ENCODE measurements at regions not wholly inside any gene's neighbourhood (a gene's known extent, or its start where the extent isn't known, plus 50 kb on each side); places are given as distances from the start of the nearest gene placed in this dataset.
"Not testable (repeated sequence)": the region's sequence is repeated elsewhere in the genome, so short reads cannot be mapped to it uniquely, and the experiment has no call there.

DNA sequence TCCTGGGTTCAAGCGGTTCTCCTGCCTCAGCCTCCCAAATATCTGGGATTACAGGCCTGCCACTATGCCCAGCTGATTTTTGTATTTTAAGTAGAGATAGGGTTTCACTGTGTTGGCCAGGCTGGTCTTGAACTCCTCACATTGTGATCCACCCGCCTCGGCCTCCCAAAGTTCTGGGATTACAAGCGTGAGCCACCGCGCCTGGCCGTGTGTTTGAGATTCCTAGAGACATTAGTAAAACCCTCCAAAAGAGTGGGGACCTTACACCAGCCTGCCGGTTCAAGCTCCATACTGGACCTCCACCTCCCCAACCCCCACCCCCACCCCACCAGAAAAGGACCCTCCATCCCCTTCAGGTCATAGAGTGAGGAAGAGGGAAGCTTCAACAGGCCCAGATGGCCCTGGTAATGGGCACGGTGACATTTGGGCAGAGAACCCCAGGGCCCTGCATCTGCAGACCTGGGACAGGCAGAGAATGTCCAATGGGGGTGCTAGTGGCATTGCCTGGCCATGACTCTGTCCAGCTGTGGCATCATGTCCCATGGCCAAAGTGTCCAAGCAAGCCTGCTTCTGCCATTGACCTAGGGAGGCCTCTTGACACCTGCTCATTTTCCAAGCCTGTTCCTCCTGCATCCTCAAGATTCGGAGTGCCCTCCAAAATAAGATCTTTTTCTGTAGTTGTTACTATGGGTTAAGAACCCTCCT, 108.9 kb upstream of the KLF13 start:
- no peak for DNase-seq (ENCODE audit: low read depth)

DNA sequence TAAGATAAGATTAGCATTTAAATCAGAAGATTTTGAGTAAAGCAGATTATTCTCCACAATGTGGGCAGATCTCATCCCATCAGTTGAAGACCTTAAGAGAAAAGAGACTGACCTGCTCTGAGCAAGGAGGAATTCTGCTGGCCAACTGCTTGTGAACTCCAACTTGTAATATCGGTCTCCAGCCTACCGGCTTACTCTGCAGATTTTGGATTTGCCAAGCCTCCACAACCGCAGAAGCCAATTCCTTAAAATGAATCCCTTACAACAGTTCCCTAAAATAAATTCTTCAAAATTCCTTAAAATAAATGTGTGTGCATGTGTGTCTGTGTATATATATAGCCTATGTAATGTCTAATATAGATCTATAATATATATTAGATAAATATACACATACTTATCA, 107.4 kb upstream of the KLF13 start:
- DNase-seq (ENCODE audit: low read depth), result no peak

DNA sequence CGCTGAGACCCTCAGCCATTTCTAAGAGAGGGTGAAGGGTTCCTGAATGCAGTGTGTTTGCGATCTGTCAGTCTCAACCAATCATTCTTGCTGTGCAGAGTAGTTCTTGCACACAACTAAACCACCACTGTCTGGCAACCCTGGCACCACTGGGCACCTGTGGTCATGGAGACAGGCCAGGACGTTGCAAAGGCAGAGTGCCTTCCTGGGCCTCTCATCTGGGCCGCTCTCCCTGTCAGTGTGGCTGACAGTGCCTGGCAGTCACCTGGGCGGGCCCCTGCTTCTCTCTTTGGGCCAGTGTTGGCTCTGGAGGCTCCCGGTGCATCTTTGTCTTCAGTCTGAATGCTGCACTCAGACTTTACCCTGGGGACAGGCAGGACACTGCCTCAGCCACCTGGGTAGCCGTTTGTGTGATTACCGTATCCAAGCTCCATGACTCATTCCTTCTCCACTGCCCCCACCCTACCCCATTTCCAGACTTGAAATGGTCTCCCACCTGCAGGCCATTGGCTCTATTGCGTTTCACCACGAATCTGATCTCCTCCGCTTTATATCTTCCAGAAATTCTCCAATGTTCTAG, 104.6 kb upstream of the KLF13 start:
- DNase-seq (ENCODE audit: low read depth), result no peak

DNA sequence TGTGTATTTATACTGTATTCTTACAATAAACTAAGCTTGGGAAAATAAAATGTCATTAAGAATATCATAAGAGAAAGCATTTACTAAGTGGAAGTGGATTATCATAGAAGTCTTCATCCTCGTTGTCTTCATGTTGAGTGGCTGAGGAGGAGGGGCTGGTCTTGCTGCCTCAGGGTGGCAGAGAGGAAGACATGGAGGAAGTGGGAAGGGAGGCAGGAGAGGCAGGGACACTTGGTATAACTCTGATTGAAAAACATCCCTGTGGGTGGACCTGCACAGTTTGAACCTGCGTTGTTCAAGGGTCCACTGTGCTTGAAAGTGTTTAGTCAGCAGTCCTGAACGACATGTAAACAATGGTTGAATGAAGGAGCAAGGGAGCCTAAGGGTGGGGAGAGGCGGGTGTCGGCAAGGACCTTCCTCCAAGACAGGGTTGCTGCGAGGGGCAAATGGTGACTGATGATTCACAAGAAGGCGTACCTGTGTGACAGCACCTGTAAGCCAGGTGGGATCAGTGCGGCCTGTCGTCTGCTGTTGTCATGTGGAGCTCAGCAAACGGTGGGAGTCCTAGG, 103.8 kb upstream of the KLF13 start:
- no peak for DNase-seq (ENCODE audit: low read depth)

DNA sequence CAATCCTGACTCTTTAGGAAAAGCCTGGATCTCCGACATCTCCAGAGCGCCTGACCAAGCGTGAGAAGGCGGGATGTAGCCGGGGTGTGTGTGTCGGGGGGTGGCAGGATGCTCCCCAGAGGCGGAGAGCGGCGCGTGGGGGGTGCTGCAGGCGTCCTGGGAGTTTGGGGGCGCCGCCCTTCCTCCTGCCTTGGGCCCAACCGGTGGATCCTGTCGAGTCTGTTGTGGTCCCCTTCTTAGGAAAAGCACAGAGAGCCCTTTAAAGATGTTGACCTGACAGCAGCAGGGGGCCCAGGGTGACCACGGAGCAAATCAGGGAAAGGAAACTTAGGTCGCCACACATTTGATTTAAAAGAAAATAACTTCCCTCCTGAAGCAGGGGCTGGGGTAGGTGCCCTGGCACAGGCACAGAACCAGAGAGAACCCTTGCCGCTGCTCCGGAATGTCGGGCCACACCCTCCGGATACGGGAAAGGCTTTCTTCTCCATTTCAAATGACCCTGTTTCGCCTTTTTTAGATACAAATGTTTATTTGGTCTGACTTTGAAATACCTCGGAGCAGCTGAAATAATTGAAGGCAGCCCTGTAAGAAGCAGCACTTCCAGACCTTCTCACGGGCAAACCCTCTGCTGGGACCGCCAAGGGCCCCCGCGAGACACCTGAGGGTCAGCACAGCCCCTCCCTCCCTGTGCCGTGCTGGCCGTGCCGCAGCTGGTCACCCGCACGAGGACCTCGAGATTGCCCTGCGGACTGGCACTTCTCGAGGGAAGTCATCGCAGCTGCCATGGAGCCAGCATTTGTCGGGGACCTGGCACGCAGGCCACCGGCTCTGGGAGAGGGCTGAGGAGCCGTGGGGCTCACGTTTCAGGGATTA, 102.9 kb upstream of the KLF13 start:
- no peak for DNase-seq (ENCODE audit: low read depth)

DNA sequence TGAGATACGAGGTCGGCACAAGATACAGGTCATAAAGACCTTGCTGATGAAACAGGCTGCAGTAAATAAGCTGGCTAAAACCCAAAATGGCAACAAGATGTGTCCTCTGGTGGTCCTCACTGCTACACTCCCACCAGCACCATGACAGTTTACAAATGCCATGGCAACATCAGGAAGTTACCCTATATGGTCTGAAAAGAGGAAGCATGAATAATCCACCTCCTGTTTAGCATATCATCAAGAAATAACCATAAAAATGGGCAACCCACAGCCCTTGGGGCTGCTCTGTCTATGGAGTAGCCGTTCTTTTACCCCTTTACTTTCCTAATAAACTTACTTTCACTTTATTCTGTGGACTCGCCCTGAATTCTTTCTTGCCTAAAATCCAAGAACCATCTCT, 102.0 kb upstream of the KLF13 start:
- not testable (repeated sequence) for DNase-seq (ENCODE audit: low read depth)

DNA sequence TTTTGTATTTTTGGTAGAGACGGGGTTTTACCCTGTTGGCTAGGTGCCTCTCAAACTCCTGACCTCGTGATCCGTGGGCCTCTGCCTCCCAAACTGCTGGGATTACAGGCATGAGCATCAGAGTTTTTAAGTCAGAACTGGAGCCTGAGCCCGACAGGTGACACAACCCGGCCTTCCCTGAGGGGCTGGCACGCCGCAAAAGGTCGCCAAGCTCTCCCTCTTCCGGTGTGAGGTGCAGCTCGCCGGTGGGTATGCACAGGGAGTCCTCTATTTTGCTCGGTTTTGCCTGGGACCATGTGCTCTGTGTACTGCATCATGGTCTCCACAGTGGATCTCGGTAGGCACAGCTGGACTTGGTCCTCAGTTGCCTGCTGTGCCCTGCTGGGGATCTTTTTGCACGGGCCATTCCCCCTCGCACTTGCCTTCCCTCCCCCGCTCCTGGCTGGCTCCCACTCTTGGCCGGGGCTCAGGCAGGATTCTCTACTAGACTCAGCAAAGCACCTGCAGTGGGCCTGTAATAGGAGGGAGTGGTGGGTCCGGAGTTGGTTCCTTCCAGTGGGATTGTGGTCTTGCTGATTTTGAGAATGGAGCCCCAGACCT, 101.2 kb upstream of the KLF13 start:
- DNase-seq (ENCODE audit: low read depth), result no peak

DNA sequence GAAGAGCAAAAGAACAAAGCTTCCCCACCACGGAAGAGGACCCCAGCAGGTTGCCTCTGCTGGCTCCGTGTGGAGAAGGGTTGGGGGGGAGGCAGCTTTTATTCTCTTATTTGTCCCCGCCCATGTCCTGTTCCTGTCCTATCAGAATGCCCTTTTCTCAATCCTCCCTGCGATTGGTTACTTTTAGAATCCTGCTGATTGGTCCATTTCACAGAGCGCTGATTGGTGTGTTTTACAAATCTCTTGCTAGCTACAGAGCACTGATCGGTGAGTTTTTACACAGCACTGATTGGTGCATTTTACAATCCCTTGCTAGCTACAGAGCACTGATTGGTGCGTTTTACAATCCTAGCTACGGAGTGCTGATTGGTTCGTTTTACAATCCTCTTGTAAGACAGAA, 100.6 kb upstream of the KLF13 start:
- no peak for DNase-seq (ENCODE audit: low read depth)

DNA sequence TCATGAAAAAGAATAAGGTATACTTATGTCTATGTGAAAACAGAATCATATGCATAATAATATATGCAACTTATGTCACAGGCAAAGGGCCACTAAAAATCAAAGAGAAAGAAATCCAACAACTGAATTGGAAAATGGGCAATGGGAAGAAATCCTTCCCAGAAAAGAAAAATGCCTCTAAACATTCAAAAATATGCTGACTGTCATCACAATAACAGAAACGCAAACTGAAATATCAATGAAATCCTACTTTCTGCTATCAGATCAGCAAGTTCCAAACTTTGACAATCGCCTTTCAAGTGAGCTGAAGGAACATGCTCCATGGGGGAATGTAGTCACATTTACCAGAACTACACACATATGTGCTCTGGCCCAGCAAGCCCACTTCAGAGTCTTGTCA, 99.4 kb upstream of the KLF13 start:
- DNase-seq (ENCODE audit: low read depth), result no peak

DNA sequence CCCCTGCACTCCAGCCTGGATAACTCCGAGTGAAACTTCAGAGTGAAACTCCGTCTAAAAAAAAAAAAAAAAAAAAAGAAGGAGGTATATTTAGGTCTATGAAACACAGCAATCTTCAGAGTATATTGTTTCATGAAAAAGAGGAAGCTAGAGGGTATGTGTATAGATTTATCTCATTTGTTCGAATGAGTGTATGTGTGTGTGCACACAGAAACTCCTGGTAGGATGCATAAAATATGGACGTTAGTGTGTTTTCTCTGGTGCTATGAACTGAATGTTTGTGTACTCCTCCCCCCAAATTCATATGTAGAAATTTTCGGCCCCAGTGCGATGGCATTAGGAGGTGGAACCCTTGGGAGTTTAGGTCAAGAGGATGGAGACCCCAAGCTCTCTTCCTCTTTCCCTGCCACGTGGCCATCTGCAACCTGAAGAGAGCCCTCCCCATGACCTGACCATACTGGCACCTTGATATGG, 98.6 kb upstream of the KLF13 start:
- DNase-seq (ENCODE audit: low read depth), result no peak

DNA sequence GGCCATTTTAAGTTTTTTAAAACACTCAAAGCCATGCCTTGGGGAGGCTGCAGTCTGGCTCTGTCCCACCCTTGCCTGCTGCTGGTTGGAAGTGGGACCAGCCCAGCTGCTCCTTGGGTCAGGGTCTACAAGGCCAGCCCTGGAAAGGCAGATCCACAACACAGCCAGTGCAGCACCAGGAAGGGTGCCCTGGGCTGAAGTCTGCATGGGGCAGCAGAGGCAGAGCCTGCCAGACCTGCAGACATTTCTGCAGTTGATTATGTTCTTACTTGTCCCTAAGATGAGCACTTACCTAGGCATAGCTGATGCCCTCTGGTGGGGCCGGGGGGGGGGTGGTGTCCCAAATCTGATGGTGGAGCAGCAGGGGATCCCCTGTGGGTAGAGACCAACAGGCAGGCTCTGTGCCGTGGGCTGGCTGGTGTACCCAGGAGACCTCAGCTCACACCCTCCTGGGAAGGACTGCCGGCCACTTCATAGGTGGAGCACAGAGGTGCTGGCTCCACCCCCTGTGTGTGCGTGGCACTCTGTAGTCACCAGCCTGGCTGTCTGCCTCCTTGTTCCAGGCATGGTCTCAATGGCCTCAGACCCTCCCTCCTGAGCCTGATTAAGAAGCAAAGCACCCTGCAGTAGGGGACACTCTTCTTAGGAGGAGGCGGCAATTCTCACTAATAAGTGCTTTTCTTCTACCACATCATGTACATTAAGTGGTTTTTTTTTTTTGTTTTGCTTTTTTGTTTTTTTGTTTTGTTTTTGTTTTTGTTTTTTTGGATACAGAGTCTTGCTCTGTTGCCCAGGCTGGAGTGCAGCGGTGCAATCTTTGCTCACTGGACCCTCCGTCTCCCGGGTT, 97.4 kb upstream of the KLF13 start:
- no peak for DNase-seq (ENCODE audit: low read depth)

DNA sequence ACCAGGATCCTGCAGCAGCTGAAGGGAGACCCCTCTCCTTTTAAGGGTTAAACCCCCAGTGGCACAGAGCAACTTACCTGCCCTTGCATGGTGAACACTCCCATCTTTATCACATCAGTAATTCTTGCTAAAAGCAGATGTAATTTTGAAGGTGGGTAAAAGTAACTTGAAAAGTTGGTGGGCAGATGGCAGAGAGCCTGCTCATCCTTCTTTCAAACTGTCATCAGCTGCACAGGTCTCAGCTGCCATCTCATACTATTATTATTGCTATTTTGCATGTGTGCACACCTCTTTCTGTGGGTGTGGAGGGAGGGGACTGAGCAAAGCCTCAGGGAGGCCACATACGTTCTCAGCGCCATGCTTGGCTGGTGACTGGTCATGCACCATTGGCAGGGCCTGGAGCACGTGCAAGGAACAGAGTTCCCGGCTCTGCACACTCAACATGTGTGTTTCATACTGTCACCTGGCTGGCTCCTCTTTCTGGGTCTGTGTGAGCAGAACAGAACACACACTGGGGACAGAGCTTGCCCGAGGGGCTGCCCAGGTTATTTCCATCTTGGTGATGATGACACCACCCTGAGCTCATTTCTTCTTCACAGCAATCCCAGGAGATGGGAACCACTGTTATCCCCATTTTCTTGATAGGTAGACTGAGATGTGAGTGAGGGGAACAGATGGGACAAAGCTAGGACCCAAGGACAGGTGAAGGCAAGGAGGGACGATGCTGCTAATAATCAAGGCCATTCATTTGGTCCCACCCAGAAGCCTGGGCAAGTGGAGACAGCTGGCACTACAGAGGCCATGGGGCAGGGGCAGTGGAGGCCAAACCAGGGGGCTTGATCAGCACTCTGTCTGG, 95.8 kb upstream of the KLF13 start:
- DNase-seq (ENCODE audit: low read depth), result no peak

DNA sequence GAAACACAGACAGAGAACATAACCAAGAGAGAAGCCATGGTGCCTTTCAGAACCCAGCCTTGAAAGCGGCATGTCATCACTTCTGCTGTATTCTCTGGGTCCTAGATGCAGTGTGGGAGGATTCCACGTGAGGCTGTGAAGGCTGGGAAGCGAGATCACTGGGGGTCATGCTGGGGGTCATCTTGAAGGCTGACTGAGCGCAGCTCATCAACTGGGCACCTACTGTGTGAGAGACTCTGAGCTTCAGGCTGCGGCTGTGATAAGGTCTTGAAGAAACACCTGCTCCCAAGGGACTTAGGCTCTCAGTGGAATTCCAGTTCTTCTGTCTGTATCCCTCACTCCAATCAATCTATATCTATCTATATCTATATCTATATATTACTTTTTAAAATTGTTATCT, 91.8 kb upstream of the KLF13 start:
- no peak for DNase-seq (ENCODE audit: low read depth)

DNA sequence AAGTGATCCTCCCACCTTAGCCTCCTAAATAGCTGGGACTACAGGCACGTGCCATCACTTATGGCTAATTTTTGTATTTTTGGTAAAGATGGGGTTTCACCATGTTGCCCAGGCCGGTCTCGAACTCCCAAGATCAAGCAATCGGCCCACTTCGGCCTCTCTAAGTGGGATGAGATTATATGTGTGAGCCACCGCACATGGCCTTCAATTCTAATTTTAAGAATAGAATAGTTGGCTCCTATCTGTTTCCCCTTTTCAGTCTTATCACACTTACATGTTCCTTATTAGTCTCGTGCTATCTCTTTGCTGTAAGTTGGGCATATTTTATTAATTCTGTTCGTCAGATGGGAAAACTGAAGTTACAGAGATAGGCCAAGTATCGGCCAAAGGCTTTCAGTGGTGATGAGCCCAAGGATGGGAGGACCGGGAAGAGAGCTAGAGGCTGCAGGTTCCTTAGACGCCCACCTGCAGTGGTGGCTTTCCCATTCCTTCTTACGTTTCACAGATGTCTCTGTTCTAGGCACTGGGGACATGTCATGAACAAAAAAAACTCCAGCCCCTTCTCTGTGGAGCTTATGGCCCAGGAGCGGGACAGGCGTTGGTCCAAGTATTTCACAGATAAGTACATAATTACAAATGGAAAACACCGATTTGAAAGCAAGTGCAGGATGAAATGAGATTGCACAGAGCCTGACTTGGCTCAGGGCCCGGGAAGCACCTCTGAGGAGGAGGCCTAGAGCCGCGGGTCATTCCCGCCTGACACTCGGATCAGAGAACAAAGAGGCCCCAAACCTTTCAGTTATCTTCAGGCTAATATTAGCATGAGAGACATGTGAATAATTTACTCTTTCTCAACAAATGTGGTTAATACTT, 91.1 kb upstream of the KLF13 start:
- DNase-seq (ENCODE audit: low read depth), result no peak

DNA sequence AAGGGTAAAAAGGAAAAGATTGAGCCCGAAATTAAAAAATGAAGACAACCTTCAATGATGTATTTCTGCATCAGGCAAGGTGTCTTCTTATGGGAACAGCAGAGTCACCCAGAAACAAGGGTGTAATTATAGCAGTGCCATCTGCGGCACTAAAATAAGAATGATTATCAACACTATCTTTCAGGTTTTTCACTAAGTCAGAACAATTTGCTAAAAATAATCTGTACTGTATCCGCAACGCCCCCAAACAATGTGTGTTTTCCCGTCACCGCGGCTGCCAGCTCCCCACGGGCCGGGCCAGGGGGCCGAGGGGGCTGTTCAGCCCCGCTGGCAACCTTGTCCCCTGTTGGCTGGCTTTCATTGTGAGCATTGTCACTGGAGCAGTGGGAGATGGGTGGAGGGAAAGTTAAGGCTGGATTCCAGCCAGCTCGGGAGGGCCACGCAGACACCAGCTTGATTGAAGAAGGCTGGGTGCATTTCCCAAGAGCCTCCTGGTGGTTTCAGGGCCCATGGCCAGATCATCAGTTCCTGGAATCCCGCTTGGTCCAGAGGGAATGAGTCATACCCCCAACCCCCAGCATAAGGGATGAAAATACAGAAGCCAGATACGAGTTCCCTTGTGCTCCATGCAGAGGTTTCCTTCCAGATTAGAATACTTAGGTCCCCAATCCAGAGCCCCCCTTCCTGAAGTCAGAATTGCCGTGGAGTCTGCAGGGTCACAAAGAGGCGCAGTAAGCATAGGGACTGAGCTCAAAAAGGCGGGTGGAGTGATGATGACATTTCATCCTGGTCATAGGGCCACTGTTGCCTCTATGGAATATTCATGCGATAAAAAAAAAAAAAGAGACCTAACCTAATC, 90.2 kb upstream of the KLF13 start:
- no peak for DNase-seq (ENCODE audit: low read depth)

DNA sequence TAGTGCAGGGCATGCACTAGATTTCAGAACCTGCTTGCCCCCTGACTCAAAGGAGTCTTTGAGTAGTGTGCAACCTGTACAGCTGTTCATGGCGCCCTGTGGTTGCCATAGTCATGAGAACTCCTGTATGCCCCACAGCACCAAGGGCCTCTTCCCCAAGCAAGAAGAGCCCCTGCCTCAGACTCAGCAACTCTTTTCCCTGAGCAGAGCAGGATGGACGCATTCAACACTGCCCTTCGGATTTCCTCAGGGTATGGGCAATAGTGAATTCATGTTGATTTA, 89.7 kb upstream of the KLF13 start:
- no peak for DNase-seq (ENCODE audit: low read depth)

DNA sequence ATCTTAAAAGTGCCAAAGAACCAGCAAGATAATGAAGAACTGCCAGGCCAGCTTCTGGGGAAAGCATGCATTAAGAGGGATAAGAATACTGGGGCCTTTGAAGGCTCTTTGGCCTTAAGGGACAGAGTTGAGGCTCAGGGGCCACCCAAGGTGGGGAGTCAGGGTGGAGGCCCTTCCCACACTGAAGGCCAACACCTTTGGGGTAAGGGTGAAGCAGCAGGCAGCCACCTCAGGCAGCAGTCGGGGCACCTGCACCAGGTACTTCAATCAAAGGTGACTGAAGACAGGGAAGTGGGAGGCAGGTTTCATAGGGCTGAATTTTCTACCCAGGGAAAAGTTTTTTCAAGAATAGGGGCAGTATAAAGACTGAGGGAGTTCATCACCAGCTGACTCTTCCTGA, 87.7 kb upstream of the KLF13 start:
- DNase-seq (ENCODE audit: low read depth), result no peak

DNA sequence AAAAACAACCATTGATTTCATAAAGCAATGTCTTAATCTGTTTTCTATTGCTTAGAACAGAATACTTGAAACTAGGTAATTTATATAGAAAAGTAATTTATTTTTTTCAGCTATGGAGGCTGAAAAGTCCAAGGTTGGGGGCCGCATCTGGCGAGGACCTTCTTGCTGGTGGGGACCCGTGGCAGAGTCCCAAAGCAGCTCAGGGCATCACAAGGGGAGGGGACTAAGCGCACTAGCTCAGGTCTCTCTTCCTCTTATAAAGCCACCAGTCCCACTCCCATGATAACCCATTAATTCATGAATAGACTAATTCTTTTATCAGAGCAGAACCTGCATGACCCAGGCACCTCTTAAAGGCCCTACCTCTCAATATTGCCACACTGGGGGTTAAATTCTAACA, 87.2 kb upstream of the KLF13 start:
- DNase-seq (ENCODE audit: low read depth), result no peak

Measured in stimulated activated CD8-positive, alpha-beta memory T cell treated with anti-CD3 and anti-CD28 coated beads, Interleukin-15, amount 100 ng/mL, for 1 hour (primary cell).